ENCODE measurements at regions not wholly inside any gene's neighbourhood (a gene's known extent, or its start where the extent isn't known, plus 50 kb on each side); places are given as distances from the start of the nearest gene placed in this dataset.

DNA sequence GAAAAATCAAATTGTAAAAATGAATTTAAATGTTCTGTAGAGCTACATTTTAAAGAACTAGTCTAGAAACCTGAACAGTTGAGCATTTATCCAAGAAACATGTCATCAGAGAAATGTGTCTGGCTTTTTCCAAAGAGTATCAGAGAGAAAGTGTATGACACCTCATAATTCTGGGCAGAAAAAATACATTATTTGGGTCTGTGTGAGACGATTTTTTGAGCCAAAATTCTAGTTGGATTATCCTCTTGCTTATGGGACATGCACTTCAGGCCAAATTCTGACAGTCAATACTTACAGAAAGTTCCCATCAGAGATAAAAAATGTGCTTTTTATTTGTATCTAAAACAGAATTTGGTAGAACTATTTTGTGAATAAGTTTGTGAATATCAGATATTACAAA lies 1242.7 kb downstream of the EPHA7 start:
- Histone ChIP-seq H2AFZ (ENCODE audit: insufficient read depth, low read depth, low read length, poor library complexity, severe bottlenecking) (no peak overlapping the region), H3K9me3 (replicated peaks in 1 of 2; ENCODE audit: control insufficient read depth in 1 of 2, insufficient read depth in 1 of 2, low read length in 2 of 2) (no peaks in the 10 kb centered on the region), H3K4me2 (replicated peaks; ENCODE audit: extremely low read depth, low read length, poor library complexity, severe bottlenecking) (no peak overlapping the region), H3K4me1 (ENCODE audit: control insufficient read depth in 1 of 2, insufficient read depth in 2 of 2, low read length in 2 of 2) (no peaks in the 10 kb centered on the region), H3K79me2 (ENCODE audit: insufficient read depth, low read length) (no peaks in the 10 kb centered on the region), H3K27ac (ENCODE audit: low read depth in 1 of 2, low read length in 2 of 2) (no peak overlapping the region), H3K9ac (ENCODE audit: insufficient read depth, low read length, poor library complexity, severe bottlenecking) (no peak overlapping the region), H3K36me3 (replicated peaks in 1 of 2; ENCODE audit: control insufficient read depth in 1 of 2, insufficient read depth in 2 of 2, low read length in 2 of 2) (no peaks in the 10 kb centered on the region), H3K4me3 (replicated peaks in 1 of 3; ENCODE audit: low read depth in 2 of 3, low read length in 3 of 3) (no peak overlapping the region), H3K27me3 (ENCODE audit: control insufficient read depth in 2 of 2, insufficient read depth in 2 of 2, low read length in 2 of 2) (no peaks in the 10 kb centered on the region), H4K20me1 (ENCODE audit: insufficient read depth, low read length) (no peaks in the 10 kb centered on the region)
- H3K27me3 Mint-ChIP-seq (ENCODE audit: low read depth in 3 of 3): no peaks in the 10 kb centered on the region
- no peak overlapping the region for H3K4me3 Mint-ChIP-seq
- no peak overlapping the region for H3K27ac Mint-ChIP-seq
- DNase-seq: no peak
- H3K9me3 Mint-ChIP-seq: peaks cover 0 to 3% (median 0%) of the 10 kb centered on the region in 7 donors
- intact Hi-C loops (cut with micrococcal nuclease): no loop called here
- no peaks in the 10 kb centered on the region for H3K36me3 Mint-ChIP-seq
- TF ChIP-seq, protein P1, sequence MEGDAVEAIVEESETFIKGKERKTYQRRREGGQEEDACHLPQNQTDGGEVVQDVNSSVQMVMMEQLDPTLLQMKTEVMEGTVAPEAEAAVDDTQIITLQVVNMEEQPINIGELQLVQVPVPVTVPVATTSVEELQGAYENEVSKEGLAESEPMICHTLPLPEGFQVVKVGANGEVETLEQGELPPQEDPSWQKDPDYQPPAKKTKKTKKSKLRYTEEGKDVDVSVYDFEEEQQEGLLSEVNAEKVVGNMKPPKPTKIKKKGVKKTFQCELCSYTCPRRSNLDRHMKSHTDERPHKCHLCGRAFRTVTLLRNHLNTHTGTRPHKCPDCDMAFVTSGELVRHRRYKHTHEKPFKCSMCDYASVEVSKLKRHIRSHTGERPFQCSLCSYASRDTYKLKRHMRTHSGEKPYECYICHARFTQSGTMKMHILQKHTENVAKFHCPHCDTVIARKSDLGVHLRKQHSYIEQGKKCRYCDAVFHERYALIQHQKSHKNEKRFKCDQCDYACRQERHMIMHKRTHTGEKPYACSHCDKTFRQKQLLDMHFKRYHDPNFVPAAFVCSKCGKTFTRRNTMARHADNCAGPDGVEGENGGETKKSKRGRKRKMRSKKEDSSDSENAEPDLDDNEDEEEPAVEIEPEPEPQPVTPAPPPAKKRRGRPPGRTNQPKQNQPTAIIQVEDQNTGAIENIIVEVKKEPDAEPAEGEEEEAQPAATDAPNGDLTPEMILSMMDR (IDR thresholded peaks at IDR 0.05): no peak
- H3K4me1 Mint-ChIP-seq: no peaks in the 10 kb centered on the region
- WGBS (ENCODE audit: insufficient coverage): no CpG with 5 or more reads among the region's 1 CpG

DNA sequence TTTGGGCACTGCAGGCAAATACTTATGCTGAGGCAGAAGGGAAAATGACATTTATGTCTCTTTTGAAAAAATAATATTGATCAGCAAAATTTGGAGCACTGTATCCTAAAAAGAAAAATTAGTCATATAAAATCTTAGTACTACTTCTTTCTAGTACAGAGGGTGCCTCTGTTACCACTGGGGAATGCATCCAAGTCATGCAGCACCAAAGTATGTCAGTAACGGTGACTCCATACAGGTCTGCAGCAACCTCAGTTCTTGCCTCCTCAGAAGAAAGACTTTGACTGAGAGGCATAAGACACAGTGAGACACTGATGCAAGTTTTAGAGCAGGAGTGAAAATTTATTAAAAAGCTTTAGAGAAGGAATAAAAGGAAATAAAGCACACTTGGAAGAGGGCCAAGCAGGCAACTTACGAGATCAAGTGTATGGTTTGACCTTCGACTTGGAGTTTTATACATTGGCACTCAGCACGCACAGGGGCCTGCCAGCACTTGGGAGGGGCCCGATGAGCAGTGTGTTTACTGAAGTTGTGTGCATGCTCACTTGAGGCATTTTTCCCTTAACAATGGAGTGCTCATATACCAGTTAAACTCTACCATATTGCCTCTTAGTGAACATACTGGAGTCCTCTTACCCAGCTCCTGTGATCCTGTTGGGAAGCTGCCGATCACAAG lies 1244.8 kb downstream of the EPHA7 start:
- no peak overlapping the region for H2AFZ ChIP-seq (ENCODE audit: insufficient read depth, low read depth, low read length, poor library complexity, severe bottlenecking)
- H3K79me2 ChIP-seq (ENCODE audit: insufficient read depth, low read length): no peaks in the 10 kb centered on the region
- H3K27me3 Mint-ChIP-seq (ENCODE audit: low read depth in 3 of 3): no peaks in the 10 kb centered on the region
- H3K4me1 Mint-ChIP-seq: no peaks in the 10 kb centered on the region
- H3K36me3 ChIP-seq (replicated peaks in 1 of 2; ENCODE audit: control insufficient read depth in 1 of 2, insufficient read depth in 2 of 2, low read length in 2 of 2): no peaks in the 10 kb centered on the region
- H3K27ac Mint-ChIP-seq: no peak overlapping the region
- TF ChIP-seq, protein P1 (IDR thresholded peaks at IDR 0.05): no peak
- H3K9ac ChIP-seq (ENCODE audit: insufficient read depth, low read length, poor library complexity, severe bottlenecking): no peak overlapping the region
- no peaks in the 10 kb centered on the region for H3K9me3 ChIP-seq (replicated peaks in 1 of 2; ENCODE audit: control insufficient read depth in 1 of 2, insufficient read depth in 1 of 2, low read length in 2 of 2)
- H3K27me3 ChIP-seq (ENCODE audit: control insufficient read depth in 2 of 2, insufficient read depth in 2 of 2, low read length in 2 of 2): no peaks in the 10 kb centered on the region
- H3K4me1 ChIP-seq (ENCODE audit: control insufficient read depth in 1 of 2, insufficient read depth in 2 of 2, low read length in 2 of 2): no peaks in the 10 kb centered on the region
- H3K4me2 ChIP-seq (replicated peaks; ENCODE audit: extremely low read depth, low read length, poor library complexity, severe bottlenecking): no peak overlapping the region
- 92% methylated on average over 4 of the region's 6 CpGs for WGBS (ENCODE audit: insufficient coverage)
- no peaks in the 10 kb centered on the region for H4K20me1 ChIP-seq (ENCODE audit: insufficient read depth, low read length)
- no peak for DNase-seq
- intact Hi-C loops (cut with micrococcal nuclease): no loop called here
- H3K4me3 Mint-ChIP-seq: no peak overlapping the region
- H3K4me3 ChIP-seq (replicated peaks in 1 of 3; ENCODE audit: low read depth in 2 of 3, low read length in 3 of 3): no peak overlapping the region
- H3K36me3 Mint-ChIP-seq: no peaks in the 10 kb centered on the region
- no peak overlapping the region for H3K27ac ChIP-seq (ENCODE audit: low read depth in 1 of 2, low read length in 2 of 2)
- H3K9me3 Mint-ChIP-seq: peaks cover 0 to 3% (median 0%) of the 10 kb centered on the region in 7 donors
